ENCODE measurements at regions not wholly inside any gene's neighbourhood (a gene's known extent, or its start where the extent isn't known, plus 50 kb on each side); places are given as distances from the start of the nearest gene placed in this dataset.

GRCh38 chr1:30043731-30044408 is 679.5 kb downstream of the MATN1 start:
- H3K4me3 ChIP-seq = no peak overlapping the region

GRCh38 chr1:30043256-30043655 is 680.1 kb downstream of the MATN1 start:
- H3K27me3 ChIP-seq (ENCODE audit: low read depth) = no peaks in the 10 kb centered on the region
- in situ Hi-C loops (cut with MboI; ENCODE audit: low sequenced_read_pairs) = no loop called here
- no peaks in the 10 kb centered on the region for H3K4me1 ChIP-seq
- H3K9me3 ChIP-seq = no peaks in the 10 kb centered on the region
- DNase-seq (ENCODE audit: low spot score in 2 of 2) = no peak
- no peaks in the 10 kb centered on the region for H3K36me3 ChIP-seq (replicated peaks)
- no peak overlapping the region for H3K4me3 ChIP-seq

More at GRCh38 chr1:30043731-30044408, 679.5 kb downstream of the MATN1 start:
- Histone ChIP-seq H3K36me3 (replicated peaks) (no peaks in the 10 kb centered on the region), H3K4me1 (no peaks in the 10 kb centered on the region), H3K9me3 (no peaks in the 10 kb centered on the region), H3K27me3 (ENCODE audit: low read depth) (no peaks in the 10 kb centered on the region)
- in situ Hi-C loops (cut with MboI; ENCODE audit: low sequenced_read_pairs) = no loop called here
- no peak for DNase-seq (ENCODE audit: low spot score in 2 of 2)

DNA sequence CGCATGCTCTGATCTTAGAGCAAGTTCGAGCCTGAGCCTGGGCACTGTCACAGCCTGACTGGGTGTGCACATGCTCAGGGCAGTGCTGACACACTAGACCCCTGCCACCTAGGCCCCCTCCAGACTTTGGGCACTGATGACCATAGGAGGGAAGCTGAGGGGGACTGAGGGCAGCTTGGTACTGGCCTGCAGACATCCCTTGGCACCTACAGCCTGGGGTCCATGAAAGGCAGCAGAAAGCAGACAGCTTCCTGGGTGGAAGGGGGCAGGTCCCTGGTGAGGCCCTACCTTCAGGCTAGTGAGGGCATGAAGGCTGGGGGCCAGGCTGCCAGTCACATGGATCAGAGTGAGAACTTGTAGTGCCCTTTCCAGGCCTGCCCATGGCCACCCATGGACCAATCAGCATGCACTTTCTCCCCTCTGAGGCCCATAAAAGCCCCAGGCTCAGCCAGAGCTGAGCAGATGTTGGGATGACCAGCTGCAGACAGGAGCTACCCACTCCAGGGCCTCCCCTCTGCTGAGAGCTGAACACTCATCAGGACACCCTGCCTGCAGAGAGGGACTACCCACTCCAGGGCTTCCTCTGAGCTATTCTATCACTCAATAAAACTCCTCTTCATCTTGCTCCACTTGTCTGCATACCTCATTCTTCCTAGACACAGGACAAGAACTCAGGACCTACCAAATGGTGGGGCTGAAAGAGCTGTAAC is 680.8 kb downstream of the MATN1 start:
- in situ Hi-C loops (cut with MboI; ENCODE audit: low sequenced_read_pairs) = no loop called here
- no peaks in the 10 kb centered on the region for H3K27me3 ChIP-seq (ENCODE audit: low read depth)
- no peaks in the 10 kb centered on the region for H3K36me3 ChIP-seq (replicated peaks)
- no peak overlapping the region for H3K4me3 ChIP-seq
- no peaks in the 10 kb centered on the region for H3K9me3 ChIP-seq
- H3K4me1 ChIP-seq = no peaks in the 10 kb centered on the region
- no peak for DNase-seq (ENCODE audit: low spot score in 2 of 2)

GRCh38 chr1:30041741-30042437 is 681.5 kb downstream of the MATN1 start:
- no peak overlapping the region for H3K4me3 ChIP-seq
- no peak for DNase-seq (ENCODE audit: low spot score in 2 of 2)
- H3K4me1 ChIP-seq = no peaks in the 10 kb centered on the region
- in situ Hi-C loops (cut with MboI; ENCODE audit: low sequenced_read_pairs) = no loop called here
- no peaks in the 10 kb centered on the region for H3K36me3 ChIP-seq (replicated peaks)
- no peaks in the 10 kb centered on the region for H3K27me3 ChIP-seq (ENCODE audit: low read depth)
- no peaks in the 10 kb centered on the region for H3K9me3 ChIP-seq

DNA sequence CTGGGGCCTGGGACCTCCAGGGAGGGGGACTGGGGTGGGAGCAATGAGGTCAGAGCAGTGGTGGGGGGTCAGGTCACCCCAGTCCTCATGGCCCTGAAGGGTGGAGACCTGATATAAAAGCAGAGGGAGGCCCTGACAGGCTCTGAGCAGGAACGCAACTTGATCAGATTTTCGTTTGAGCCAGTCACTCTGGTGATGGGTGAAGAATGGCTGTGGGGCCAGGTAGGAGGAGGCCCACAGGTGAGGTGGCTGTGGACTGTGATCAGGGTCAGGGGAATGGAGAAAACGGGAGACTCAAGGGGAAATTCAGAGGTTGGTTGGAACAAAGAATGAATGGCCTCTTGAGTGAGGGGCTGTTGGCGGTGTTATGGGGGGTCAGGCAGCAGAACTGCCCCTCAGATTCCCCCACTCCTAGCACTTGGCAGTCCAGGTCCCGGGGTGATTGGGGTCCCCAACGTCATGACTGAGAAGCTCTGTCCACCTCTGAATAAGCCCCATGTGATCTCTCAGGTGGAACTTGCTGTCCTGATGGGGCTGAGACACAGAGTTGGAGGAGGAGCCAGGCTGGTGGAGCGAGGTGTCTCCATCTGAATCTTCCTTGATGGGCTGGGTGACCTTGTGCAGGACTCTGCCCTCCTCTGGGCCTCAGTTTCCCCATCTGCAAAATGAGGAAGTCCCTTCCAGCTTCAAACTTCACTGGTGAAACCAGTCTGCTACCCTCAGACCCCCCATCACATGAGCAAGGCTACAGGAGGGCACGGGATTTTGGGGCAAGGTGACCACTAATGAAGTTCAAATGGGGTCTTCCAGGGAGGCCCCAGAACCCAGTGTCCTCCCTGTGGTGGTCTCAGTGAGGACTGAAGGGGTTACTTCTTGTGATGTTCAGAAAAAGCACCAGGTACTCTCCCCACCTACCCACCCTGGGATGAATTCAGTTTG is 683.0 kb downstream of the MATN1 start:
- DNase-seq (ENCODE audit: low spot score in 2 of 2) = no peak
- H3K9me3 ChIP-seq = no peaks in the 10 kb centered on the region
- in situ Hi-C loops (cut with MboI; ENCODE audit: low sequenced_read_pairs) = no loop called here
- no peaks in the 10 kb centered on the region for H3K27me3 ChIP-seq (ENCODE audit: low read depth)
- no peaks in the 10 kb centered on the region for H3K36me3 ChIP-seq (replicated peaks)
- no peak overlapping the region for H3K4me3 ChIP-seq
- no peaks in the 10 kb centered on the region for H3K4me1 ChIP-seq

- in situ Hi-C loops (cut with MboI; ENCODE audit: low sequenced_read_pairs) = no loop called here
- Histone ChIP-seq H3K36me3 (replicated peaks) (no peaks in the 10 kb centered on the region), H3K4me1 (no peaks in the 10 kb centered on the region), H3K4me3 (no peak overlapping the region), H3K27me3 (ENCODE audit: low read depth) (no peaks in the 10 kb centered on the region), H3K9me3 (no peaks in the 10 kb centered on the region)
- DNase-seq (ENCODE audit: low spot score in 2 of 2) = no peak
Measured at GRCh38 chr1:30039354-30040080, 683.9 kb downstream of the MATN1 start.

DNA sequence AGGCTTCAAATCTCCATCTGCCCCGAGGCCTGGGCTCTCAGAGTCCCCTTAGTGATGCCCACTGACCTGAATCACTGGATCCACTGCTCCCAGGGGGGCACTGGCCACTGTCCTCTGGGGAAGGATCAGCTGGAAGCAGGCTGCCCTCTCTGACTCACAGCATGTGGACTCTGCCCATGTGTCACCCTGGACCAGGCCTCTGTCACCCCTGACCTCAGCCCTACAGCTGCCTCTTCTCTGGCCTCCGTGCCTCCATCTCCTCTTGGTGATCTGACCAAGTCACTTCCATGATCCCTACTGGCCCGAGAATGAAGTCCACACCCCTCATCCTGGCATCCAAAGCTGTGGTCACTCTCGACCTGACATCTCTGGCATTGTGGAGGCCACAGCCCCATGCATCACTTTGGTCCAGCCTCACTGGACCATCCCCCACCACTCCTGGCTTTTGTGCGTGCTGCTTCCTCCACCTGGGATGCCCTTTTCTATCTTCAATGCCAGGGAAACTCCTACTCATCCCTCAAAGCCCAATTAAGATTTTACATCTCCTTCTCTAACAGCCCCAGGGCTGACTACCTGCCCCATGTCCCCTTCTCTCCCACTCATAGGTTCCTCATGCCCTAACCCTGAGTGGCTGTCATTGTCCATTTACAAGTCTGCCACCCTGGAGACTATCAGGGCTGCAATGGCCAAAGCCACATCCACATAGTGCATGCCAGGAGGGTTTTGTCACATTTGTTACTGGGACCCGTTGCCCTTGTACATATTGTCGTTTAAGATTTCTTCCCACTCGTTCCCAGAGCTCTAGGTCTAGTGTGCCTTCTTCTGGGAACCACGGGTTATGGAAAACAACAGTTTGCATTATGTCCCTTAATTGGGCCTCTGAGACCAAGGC is 685.0 kb downstream of the MATN1 start:
- no peak for DNase-seq (ENCODE audit: low spot score in 2 of 2)
- H3K4me1 ChIP-seq = no peaks in the 10 kb centered on the region
- no peaks in the 10 kb centered on the region for H3K36me3 ChIP-seq (replicated peaks)
- H3K9me3 ChIP-seq = no peaks in the 10 kb centered on the region
- H3K27me3 ChIP-seq (ENCODE audit: low read depth) = no peaks in the 10 kb centered on the region
- H3K4me3 ChIP-seq = no peak overlapping the region
- in situ Hi-C loops (cut with MboI; ENCODE audit: low sequenced_read_pairs) = no loop called here

DNA sequence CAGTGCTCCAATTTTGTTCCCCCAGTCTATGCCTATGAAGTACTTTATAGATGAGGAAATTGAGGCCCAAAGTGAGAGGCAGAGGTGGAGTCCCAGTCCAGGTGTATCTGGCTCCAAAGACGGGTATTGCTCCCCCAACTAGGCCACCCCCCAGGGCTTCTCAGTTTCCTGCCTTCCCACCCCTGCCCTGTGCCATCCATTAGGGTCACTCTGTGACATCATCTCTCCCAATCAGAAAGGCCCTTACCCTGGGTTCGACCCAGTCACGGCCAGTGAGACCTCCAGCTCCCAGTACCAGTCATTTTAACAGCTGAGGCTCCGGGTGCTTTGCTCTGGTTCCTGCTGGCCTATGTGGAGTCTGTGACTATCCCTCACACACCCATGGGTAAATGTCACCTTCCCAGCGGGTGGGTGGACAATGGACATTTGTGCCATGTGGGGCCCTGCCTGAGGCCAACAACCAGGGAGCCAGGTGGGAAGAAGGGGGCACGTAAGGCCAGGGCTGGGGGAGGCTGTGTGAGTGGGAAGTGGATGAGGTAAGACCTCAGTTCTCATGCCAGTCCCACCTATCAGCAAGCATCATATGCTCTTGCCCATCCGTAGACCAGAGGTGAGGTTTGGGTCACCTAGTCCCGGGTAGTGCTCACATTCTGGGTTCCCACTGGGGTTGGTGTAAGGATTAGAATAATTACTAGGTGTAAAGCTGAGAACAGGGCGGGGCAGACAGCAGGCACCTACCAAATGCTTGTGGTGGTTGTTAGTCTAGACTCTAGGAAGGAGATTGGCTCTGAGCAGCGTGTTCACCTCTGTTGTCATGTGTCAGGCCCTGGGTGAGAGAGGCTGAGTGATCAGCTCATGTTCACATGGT is 685.9 kb downstream of the MATN1 start:
- H3K4me1 ChIP-seq = no peaks in the 10 kb centered on the region
- H3K27me3 ChIP-seq (ENCODE audit: low read depth) = no peaks in the 10 kb centered on the region
- in situ Hi-C loops (cut with MboI; ENCODE audit: low sequenced_read_pairs) = no loop called here
- H3K36me3 ChIP-seq (replicated peaks) = no peaks in the 10 kb centered on the region
- no peak for DNase-seq (ENCODE audit: low spot score in 2 of 2)
- no peaks in the 10 kb centered on the region for H3K9me3 ChIP-seq
- no peak overlapping the region for H3K4me3 ChIP-seq

DNA sequence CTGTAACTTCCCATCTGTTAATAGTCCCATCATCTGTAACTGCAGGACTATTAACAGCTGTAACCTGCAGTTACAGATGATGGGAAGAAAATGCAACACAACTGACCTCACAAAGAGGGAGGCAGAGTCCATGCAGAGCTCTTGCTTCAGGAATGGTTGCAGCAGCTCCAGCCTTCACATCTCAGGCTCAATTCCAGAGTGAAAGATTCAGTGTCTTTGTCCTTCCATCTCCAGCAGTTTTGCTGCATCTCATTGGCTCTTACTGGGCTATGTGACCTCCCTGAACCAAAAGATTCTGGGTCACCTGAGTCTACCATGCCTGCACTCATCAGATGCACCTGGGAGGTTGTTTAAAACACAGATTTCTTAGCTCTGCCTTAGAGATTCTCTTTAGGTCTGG is 686.7 kb downstream of the MATN1 start:
- Histone ChIP-seq H3K4me3 (no peak overlapping the region), H3K9me3 (no peaks in the 10 kb centered on the region), H3K27me3 (ENCODE audit: low read depth) (no peaks in the 10 kb centered on the region), H3K36me3 (replicated peaks) (no peaks in the 10 kb centered on the region), H3K4me1 (no peaks in the 10 kb centered on the region)
- DNase-seq (ENCODE audit: low spot score in 2 of 2) = no peak
- in situ Hi-C loops (cut with MboI; ENCODE audit: low sequenced_read_pairs) = no loop called here

GRCh38 chr1:30036229-30036547 is 687.2 kb downstream of the MATN1 start:
- H3K27me3 ChIP-seq (ENCODE audit: low read depth) = no peaks in the 10 kb centered on the region
- in situ Hi-C loops (cut with MboI; ENCODE audit: low sequenced_read_pairs) = no loop called here
- H3K4me1 ChIP-seq = no peaks in the 10 kb centered on the region
- no peak for DNase-seq (ENCODE audit: low spot score in 2 of 2)
- H3K4me3 ChIP-seq = no peak overlapping the region
- H3K36me3 ChIP-seq (replicated peaks) = no peaks in the 10 kb centered on the region
- no peaks in the 10 kb centered on the region for H3K9me3 ChIP-seq

DNA sequence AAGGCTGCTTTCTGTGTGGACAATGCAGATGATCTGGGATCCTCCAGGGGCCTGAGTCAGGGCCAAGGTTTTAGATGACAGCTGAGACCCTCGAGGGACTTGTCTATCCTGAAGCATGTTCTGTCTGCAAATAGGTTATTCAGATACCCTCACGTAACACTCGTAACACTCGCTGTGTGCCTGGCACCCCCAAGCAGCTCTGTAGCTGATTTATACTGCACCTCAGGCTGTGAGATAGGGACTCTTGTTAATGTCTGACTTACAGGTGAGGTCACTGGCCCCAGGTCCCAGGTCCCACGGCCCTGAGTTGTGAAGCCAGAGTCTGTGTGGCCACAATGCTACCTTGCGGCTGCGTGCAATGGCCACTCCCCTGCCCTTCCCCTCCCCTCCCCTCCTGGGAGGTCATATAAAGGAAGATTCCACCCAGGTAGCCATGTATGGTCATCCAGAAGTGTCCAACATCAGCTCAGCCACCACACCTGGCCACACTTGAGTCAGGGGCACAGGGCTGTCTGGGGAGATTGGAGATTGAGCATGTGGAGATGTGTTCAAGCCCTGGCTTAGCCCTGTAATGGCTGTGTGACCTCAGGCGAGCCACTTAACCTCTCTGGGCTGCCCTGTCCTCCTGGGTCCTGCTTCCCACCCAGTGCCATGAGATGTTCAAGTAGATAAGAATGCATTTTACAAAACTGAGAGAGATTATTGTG is 687.7 kb downstream of the MATN1 start:
- Histone ChIP-seq H3K4me1 (no peaks in the 10 kb centered on the region), H3K9me3 (no peaks in the 10 kb centered on the region), H3K4me3 (no peak overlapping the region), H3K36me3 (replicated peaks) (no peaks in the 10 kb centered on the region), H3K27me3 (ENCODE audit: low read depth) (no peaks in the 10 kb centered on the region)
- DNase-seq (ENCODE audit: low spot score in 2 of 2) = no peak
- in situ Hi-C loops (cut with MboI; ENCODE audit: low sequenced_read_pairs) = no loop called here

Data from HAP-1 (cell line).